ENCODE measurements at regions not wholly inside any gene's neighbourhood (a gene's known extent, or its start where the extent isn't known, plus 50 kb on each side); places are given as distances from the start of the nearest gene placed in this dataset.
A peak's percentile ranks its signal among the peaks of the same experiment; 100 is the strongest.

DNA sequence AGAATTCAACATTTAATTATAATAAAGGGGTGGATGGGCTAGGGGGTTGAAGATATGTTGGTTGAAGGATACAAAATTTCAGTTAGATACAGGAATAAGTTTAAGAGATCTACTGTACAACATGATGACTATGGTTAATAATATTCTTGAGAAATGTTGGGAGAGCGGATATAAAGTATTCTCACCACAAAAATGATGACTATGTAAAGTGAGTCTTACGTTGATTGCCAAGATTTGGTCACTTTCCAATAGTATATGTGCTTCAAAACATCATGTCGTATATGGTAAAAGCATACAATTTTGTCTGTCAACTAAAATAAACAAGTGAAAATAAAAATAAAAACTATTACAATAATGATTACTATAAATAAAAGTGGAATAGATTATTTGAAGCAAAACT lies 802.0 kb downstream of the C12orf50 start:
- no peaks in the 10 kb centered on the region for H3K79me1 ChIP-seq (replicated peaks; ENCODE audit: low read length, poor library complexity, severe bottlenecking)
- no peak overlapping the region for H3K9ac ChIP-seq (ENCODE audit: low read length)
- DNase-seq: no peak
- no peak overlapping the region for H2AK5ac ChIP-seq (ENCODE audit: low read length, severe bottlenecking)
- H2BK5ac ChIP-seq (ENCODE audit: low read depth, low read length, poor library complexity, severe bottlenecking): no peak overlapping the region
- 60% methylated on average over 1 of the region's 3 CpGs for WGBS
- H3K27me3 ChIP-seq (ENCODE audit: control insufficient read depth in 1 of 2, insufficient read depth in 1 of 2, low read length in 2 of 2): no peaks in the 10 kb centered on the region
- H4K8ac ChIP-seq (ENCODE audit: low read length): no peak overlapping the region
- no peak overlapping the region for H2AFZ ChIP-seq (ENCODE audit: low read depth, low read length)
- no peak overlapping the region for H3K18ac ChIP-seq (ENCODE audit: low read depth in 1 of 2, low read length in 2 of 2)
- no peak overlapping the region for H2BK15ac ChIP-seq (ENCODE audit: low read depth, poor library complexity, severe bottlenecking)
- H2BK120ac ChIP-seq (ENCODE audit: low read depth, low read length): no peak overlapping the region
- H3K4me1 ChIP-seq (ENCODE audit: control insufficient read depth, insufficient read depth, low read depth, low read length): no peaks in the 10 kb centered on the region
- no peak overlapping the region for H2BK12ac ChIP-seq (ENCODE audit: low read length in 2 of 2)
- H3K14ac ChIP-seq (ENCODE audit: low read length in 2 of 2): no peak overlapping the region
- no peak overlapping the region for H4K91ac ChIP-seq (ENCODE audit: low read length)
- H3K27ac ChIP-seq (ENCODE audit: low read length, poor library complexity, severe bottlenecking): no peak overlapping the region
- no peaks in the 10 kb centered on the region for H3K36me3 ChIP-seq (ENCODE audit: control insufficient read depth in 1 of 2, insufficient read depth in 2 of 2, low read depth in 1 of 2, low read length in 2 of 2)
- no peaks in the 10 kb centered on the region for H3K9me3 ChIP-seq (ENCODE audit: control insufficient read depth, low read length)
- no peak overlapping the region for H3K4me3 ChIP-seq (ENCODE audit: insufficient read depth in 1 of 2, low read depth in 1 of 2, low read length in 2 of 2)
- H3K4ac ChIP-seq (ENCODE audit: low read depth in 1 of 2, low read length in 2 of 2): no peak overlapping the region
- H3K4me2 ChIP-seq (ENCODE audit: low read length, poor library complexity, severe bottlenecking): no peak overlapping the region
- H3K23ac ChIP-seq (ENCODE audit: low read length in 2 of 2): no peak overlapping the region

DNA sequence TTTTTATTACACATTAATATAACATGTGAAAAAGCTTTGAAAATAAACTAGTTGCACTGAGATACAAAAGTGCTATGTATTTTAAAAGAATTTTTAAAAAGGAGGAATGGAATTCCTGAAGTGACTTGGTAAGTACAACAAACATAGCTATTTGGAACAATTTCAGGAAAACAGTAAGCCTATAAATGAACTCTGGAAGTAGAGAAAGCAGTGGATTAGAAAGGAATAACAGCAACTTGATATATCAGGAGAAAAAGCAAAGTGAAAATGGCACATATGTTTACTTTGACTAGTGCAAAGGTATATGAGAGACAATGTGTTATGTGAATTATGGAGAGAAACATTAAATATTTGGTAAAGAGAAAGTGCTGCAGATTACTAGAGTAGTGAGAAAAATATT lies 811.7 kb downstream of the C12orf50 start:
- Histone ChIP-seq H3K36me3 (ENCODE audit: control insufficient read depth in 1 of 2, insufficient read depth in 2 of 2, low read depth in 1 of 2, low read length in 2 of 2) (no peaks in the 10 kb centered on the region), H2BK5ac (ENCODE audit: low read depth, low read length, poor library complexity, severe bottlenecking) (no peak overlapping the region), H3K23ac (ENCODE audit: low read length in 2 of 2) (no peak overlapping the region), H3K79me1 (replicated peaks; ENCODE audit: low read length, poor library complexity, severe bottlenecking) (no peaks in the 10 kb centered on the region), H3K27me3 (ENCODE audit: control insufficient read depth in 1 of 2, insufficient read depth in 1 of 2, low read length in 2 of 2) (no peaks in the 10 kb centered on the region), H3K4ac (ENCODE audit: low read depth in 1 of 2, low read length in 2 of 2) (no peak overlapping the region), H3K18ac (ENCODE audit: low read depth in 1 of 2, low read length in 2 of 2) (no peak overlapping the region), H2BK12ac (ENCODE audit: low read length in 2 of 2) (no peak overlapping the region), H3K9ac (ENCODE audit: low read length) (peak overlapping the region; percentile 51), H2BK15ac (ENCODE audit: low read depth, poor library complexity, severe bottlenecking) (no peak overlapping the region), H4K8ac (ENCODE audit: low read length) (no peak overlapping the region), H3K4me3 (ENCODE audit: insufficient read depth in 1 of 2, low read depth in 1 of 2, low read length in 2 of 2) (no peak overlapping the region), H4K91ac (ENCODE audit: low read length) (no peak overlapping the region), H3K9me3 (ENCODE audit: control insufficient read depth, low read length) (no peaks in the 10 kb centered on the region), H3K14ac (ENCODE audit: low read length in 2 of 2) (no peak overlapping the region), H2AK5ac (ENCODE audit: low read length, severe bottlenecking) (no peak overlapping the region), H2BK120ac (ENCODE audit: low read depth, low read length) (no peak overlapping the region), H3K4me1 (ENCODE audit: control insufficient read depth, insufficient read depth, low read depth, low read length) (no peaks in the 10 kb centered on the region), H3K27ac (ENCODE audit: low read length, poor library complexity, severe bottlenecking) (no peak overlapping the region), H2AFZ (ENCODE audit: low read depth, low read length) (no peak overlapping the region), H3K4me2 (ENCODE audit: low read length, poor library complexity, severe bottlenecking) (no peak overlapping the region)
- no peak for DNase-seq

DNA sequence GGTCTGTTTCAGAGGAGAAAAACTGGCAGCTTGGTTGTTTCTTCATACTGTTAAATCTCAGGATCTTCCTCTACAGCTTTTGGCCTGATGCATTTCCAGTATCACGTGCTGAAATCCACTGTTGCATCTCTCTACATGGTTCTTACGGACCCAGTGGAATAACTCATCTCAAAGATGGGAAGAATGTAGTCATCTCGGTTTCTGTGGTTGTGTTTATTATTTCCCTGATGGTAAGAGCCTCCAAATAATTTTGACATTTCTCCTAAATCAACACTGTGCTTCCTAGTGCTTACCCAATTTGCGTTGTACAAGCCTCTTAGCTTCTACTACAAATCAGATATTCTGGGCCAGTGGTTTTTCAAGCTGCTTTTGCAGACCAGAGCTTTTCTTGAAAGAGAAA lies 812.8 kb downstream of the C12orf50 start:
- Histone ChIP-seq H3K14ac (ENCODE audit: low read length in 2 of 2) (no peak overlapping the region), H2BK120ac (ENCODE audit: low read depth, low read length) (no peak overlapping the region), H2AK5ac (ENCODE audit: low read length, severe bottlenecking) (no peak overlapping the region), H3K18ac (ENCODE audit: low read depth in 1 of 2, low read length in 2 of 2) (no peak overlapping the region), H4K91ac (ENCODE audit: low read length) (no peak overlapping the region), H4K8ac (ENCODE audit: low read length) (no peak overlapping the region), H2AFZ (ENCODE audit: low read depth, low read length) (no peak overlapping the region), H2BK15ac (ENCODE audit: low read depth, poor library complexity, severe bottlenecking) (no peak overlapping the region), H3K4me3 (ENCODE audit: insufficient read depth in 1 of 2, low read depth in 1 of 2, low read length in 2 of 2) (no peak overlapping the region), H3K79me1 (replicated peaks; ENCODE audit: low read length, poor library complexity, severe bottlenecking) (no peaks in the 10 kb centered on the region), H3K4me2 (ENCODE audit: low read length, poor library complexity, severe bottlenecking) (no peak overlapping the region), H3K27me3 (ENCODE audit: control insufficient read depth in 1 of 2, insufficient read depth in 1 of 2, low read length in 2 of 2) (no peaks in the 10 kb centered on the region), H3K23ac (ENCODE audit: low read length in 2 of 2) (no peak overlapping the region), H2BK5ac (ENCODE audit: low read depth, low read length, poor library complexity, severe bottlenecking) (no peak overlapping the region), H3K4ac (ENCODE audit: low read depth in 1 of 2, low read length in 2 of 2) (no peak overlapping the region), H3K9me3 (ENCODE audit: control insufficient read depth, low read length) (no peaks in the 10 kb centered on the region), H3K27ac (ENCODE audit: low read length, poor library complexity, severe bottlenecking) (no peak overlapping the region), H3K9ac (ENCODE audit: low read length) (peak overlapping the region; percentile 21), H3K4me1 (ENCODE audit: control insufficient read depth, insufficient read depth, low read depth, low read length) (no peaks in the 10 kb centered on the region), H3K36me3 (ENCODE audit: control insufficient read depth in 1 of 2, insufficient read depth in 2 of 2, low read depth in 1 of 2, low read length in 2 of 2) (no peaks in the 10 kb centered on the region), H2BK12ac (ENCODE audit: low read length in 2 of 2) (no peak overlapping the region)
- DNase-seq: peak; percentile 18
- 80% methylated on average over 2 of the region's 4 CpGs for WGBS

DNA sequence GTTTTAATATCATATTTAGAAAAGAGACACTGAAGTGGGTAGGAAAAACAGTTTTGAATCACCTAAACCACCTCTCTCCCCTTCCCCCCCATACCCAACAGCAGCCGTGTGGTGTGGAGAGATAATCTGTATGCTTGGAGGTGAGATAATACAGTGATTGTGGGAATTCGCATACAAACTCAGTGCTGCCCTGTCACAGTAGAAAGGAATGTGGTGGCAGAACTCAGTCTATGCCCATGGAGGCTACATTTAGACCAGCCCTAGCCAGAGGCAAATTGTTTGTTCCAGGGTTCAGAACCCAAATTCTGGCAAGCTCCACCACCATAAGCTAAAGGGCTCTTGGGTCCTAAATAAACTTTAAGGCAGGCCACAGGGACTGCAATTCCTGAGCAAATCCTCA lies 827.0 kb downstream of the C12orf50 start:
- no peak overlapping the region for H2AK5ac ChIP-seq (ENCODE audit: low read length, severe bottlenecking)
- no peak overlapping the region for H2BK15ac ChIP-seq (ENCODE audit: low read depth, poor library complexity, severe bottlenecking)
- H2BK12ac ChIP-seq (ENCODE audit: low read length in 2 of 2): no peak overlapping the region
- H3K23ac ChIP-seq (ENCODE audit: low read length in 2 of 2): no peak overlapping the region
- no peak overlapping the region for H2AFZ ChIP-seq (ENCODE audit: low read depth, low read length)
- no peak overlapping the region for H3K27ac ChIP-seq (ENCODE audit: low read length, poor library complexity, severe bottlenecking)
- H2BK5ac ChIP-seq (ENCODE audit: low read depth, low read length, poor library complexity, severe bottlenecking): no peak overlapping the region
- no peak overlapping the region for H3K14ac ChIP-seq (ENCODE audit: low read length in 2 of 2)
- DNase-seq: no peak
- H3K79me1 ChIP-seq (replicated peaks; ENCODE audit: low read length, poor library complexity, severe bottlenecking): no peaks in the 10 kb centered on the region
- no peak overlapping the region for H3K4me2 ChIP-seq (ENCODE audit: low read length, poor library complexity, severe bottlenecking)
- H4K91ac ChIP-seq (ENCODE audit: low read length): no peak overlapping the region
- peaks cover 5% of the 10 kb centered on the region for H3K9me3 ChIP-seq (ENCODE audit: control insufficient read depth, low read length)
- no peak overlapping the region for H3K18ac ChIP-seq (ENCODE audit: low read depth in 1 of 2, low read length in 2 of 2)
- WGBS: 100% methylated on average over 1 of the region's 2 CpGs
- H3K4me1 ChIP-seq (ENCODE audit: control insufficient read depth, insufficient read depth, low read depth, low read length): no peaks in the 10 kb centered on the region
- H2BK120ac ChIP-seq (ENCODE audit: low read depth, low read length): no peak overlapping the region
- no peak overlapping the region for H4K8ac ChIP-seq (ENCODE audit: low read length)
- no peak overlapping the region for H3K9ac ChIP-seq (ENCODE audit: low read length)
- H3K27me3 ChIP-seq (ENCODE audit: control insufficient read depth in 1 of 2, insufficient read depth in 1 of 2, low read length in 2 of 2): no peaks in the 10 kb centered on the region
- H3K36me3 ChIP-seq (ENCODE audit: control insufficient read depth in 1 of 2, insufficient read depth in 2 of 2, low read depth in 1 of 2, low read length in 2 of 2): no peaks in the 10 kb centered on the region
- no peak overlapping the region for H3K4me3 ChIP-seq (ENCODE audit: insufficient read depth in 1 of 2, low read depth in 1 of 2, low read length in 2 of 2)
- H3K4ac ChIP-seq (ENCODE audit: low read depth in 1 of 2, low read length in 2 of 2): no peak overlapping the region

All from mesenchymal stem cell (in vitro differentiated cells and primary cell).